Muscle of leg (tissue), 3 donors: ENCODE measurements at regions not wholly inside any gene's neighbourhood (a gene's known extent, or its start where the extent isn't known, plus 50 kb on each side); places are given as distances from the start of the nearest gene placed in this dataset.
"Not testable (repeated sequence)": the region's sequence is repeated elsewhere in the genome, so short reads cannot be mapped to it uniquely, and the experiment has no call there.

Experiments used
- DNase-seq: peaks from one replicate; pipeline ENCODE4 v3.0.0; 2013
- H3K27ac ChIP-seq: one replicate; pipeline ENCODE4 v1.5.1; 2013; ENCODE audit warnings: mild to moderate bottlenecking, low read length, control low read depth
- H3K27me3 ChIP-seq: one replicate; pipeline ENCODE4 v1.6.1; 2013; ENCODE audit warnings: low read length; ENCODE audit not compliant: control insufficient read depth, insufficient read depth
- H3K36me3 ChIP-seq: one replicate; pipeline ENCODE4 v1.6.1; 2013; ENCODE audit warnings: low read length; ENCODE audit not compliant: control insufficient read depth, insufficient read depth
- H3K4me1 ChIP-seq: one replicate; pipeline ENCODE4 v1.6.1; 2013; ENCODE audit warnings: low read length; ENCODE audit not compliant: control insufficient read depth, insufficient read depth
- H3K4me3 ChIP-seq: one replicate; pipeline ENCODE4 v1.5.1; 2013; ENCODE audit warnings: low read length, control low read depth
- H3K9me3 ChIP-seq: replicated peaks from 2 replicates; pipeline ENCODE4 v1.6.1; 2013; ENCODE audit warnings: low read depth, low read length; ENCODE audit not compliant: control insufficient read depth
- WGBS: methylation state at CpG from one replicate; pipeline ENCODE4 v1.1.5; 2013; ENCODE audit warnings: missing lambda C conversion rate; ENCODE audit not compliant: insufficient coverage; 5-methylcytosine and 5-hydroxymethylcytosine counted together

GRCh38 chr12:127600211-127600610 lies 666.8 kb upstream of the TMEM132C start:
- Histone ChIP-seq H3K27me3 (no peaks in the 10 kb centered on the region), H3K36me3 (no peaks in the 10 kb centered on the region), H3K9me3 (no peaks in the 10 kb centered on the region), H3K27ac (no peak overlapping the region), H3K4me3 (no peak overlapping the region), H3K4me1 (no peaks in the 10 kb centered on the region)
- no peak for DNase-seq
- WGBS, result 60% methylated on average over 1 of the region's 3 CpGs

DNA sequence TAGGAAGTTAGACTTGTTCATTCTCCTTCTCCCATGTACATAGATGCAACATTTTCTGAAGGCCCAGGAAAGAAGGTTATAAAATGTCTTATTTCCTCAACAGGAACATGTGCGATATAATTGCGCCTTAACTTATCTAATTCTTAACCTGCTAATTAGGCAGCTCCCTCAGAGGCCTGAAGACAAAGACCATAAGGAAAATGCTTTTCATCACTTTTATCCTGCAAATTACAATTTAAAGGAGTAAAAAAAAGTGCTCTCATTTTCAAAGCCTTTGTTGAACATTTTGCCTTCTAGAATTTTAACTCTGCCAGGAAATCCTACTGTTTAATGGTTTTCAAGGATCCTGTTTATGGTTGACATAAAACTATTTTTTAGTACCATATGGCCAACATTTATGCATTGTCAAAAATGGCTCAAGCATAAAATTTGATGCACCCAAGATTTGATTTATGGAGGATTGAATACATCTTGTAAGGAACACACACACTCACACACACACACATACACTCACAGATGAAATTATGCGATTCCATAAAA lies 660.4 kb upstream of the TMEM132C start:
- H3K27ac ChIP-seq, result no peak overlapping the region
- no peak for DNase-seq
- H3K27me3 ChIP-seq, result no peaks in the 10 kb centered on the region
- no peaks in the 10 kb centered on the region for H3K4me1 ChIP-seq
- no peaks in the 10 kb centered on the region for H3K9me3 ChIP-seq
- no CpG with 5 or more reads among the region's 3 CpGs for WGBS
- H3K36me3 ChIP-seq, result no peaks in the 10 kb centered on the region
- no peak overlapping the region for H3K4me3 ChIP-seq

DNA sequence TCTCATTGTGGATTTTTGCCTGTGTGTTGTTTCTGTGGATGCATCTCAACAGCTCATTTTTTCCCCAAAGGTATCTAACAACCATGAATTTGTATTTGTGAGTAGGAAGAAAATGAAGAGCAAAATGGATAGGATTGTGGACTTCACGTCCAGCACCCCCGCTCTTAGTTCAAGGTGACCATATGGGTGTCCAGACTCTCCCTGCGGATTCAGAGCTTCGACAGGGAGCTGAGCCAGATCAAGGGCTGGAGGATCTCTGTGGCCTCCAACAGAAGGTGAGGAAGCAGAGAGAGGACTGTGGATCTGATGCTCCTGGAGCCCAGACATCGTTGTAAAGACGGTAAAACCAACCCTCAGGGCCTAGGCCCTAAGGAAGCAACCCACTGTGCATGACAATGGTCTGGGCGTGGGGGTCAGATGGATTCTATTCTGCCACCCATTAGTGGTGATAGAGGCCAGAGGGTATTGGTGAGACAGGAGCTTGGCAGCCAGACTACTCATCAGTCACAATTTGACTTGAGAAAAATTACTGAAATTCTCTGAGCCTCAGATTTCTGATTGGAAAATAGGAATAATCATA lies 659.7 kb upstream of the TMEM132C start:
- no peaks in the 10 kb centered on the region for H3K4me1 ChIP-seq
- WGBS, result 87% methylated on average over 6 of the region's 7 CpGs

GRCh38 chr12:127608359-127608758 lies 658.6 kb upstream of the TMEM132C start:
- not testable (repeated sequence) for H3K9me3 ChIP-seq, H3K36me3 ChIP-seq, H3K27me3 ChIP-seq, H3K4me3 ChIP-seq, H3K27ac ChIP-seq, DNase-seq, H3K4me1 ChIP-seq
- no CpG with 5 or more reads among the region's 7 CpGs for WGBS

More for the DNA sequence above, 659.7 kb upstream of the TMEM132C start:
- no peaks in the 10 kb centered on the region for H3K27me3 ChIP-seq
- no peaks in the 10 kb centered on the region for H3K36me3 ChIP-seq
- DNase-seq, result no peak
- no peak overlapping the region for H3K27ac ChIP-seq
- no peak overlapping the region for H3K4me3 ChIP-seq
- no peaks in the 10 kb centered on the region for H3K9me3 ChIP-seq

- Histone ChIP-seq H3K4me1 (no peaks in the 10 kb centered on the region), H3K27me3 (no peaks in the 10 kb centered on the region), H3K27ac (no peak overlapping the region), H3K4me3 (no peak overlapping the region), H3K9me3 (no peaks in the 10 kb centered on the region), H3K36me3 (no peaks in the 10 kb centered on the region)
- 73% methylated on average over 5 of the region's 5 CpGs for WGBS
- no peak for DNase-seq
These were observed 653.9 kb upstream of the TMEM132C start for GRCh38 chr12:127613056-127613455.

DNA sequence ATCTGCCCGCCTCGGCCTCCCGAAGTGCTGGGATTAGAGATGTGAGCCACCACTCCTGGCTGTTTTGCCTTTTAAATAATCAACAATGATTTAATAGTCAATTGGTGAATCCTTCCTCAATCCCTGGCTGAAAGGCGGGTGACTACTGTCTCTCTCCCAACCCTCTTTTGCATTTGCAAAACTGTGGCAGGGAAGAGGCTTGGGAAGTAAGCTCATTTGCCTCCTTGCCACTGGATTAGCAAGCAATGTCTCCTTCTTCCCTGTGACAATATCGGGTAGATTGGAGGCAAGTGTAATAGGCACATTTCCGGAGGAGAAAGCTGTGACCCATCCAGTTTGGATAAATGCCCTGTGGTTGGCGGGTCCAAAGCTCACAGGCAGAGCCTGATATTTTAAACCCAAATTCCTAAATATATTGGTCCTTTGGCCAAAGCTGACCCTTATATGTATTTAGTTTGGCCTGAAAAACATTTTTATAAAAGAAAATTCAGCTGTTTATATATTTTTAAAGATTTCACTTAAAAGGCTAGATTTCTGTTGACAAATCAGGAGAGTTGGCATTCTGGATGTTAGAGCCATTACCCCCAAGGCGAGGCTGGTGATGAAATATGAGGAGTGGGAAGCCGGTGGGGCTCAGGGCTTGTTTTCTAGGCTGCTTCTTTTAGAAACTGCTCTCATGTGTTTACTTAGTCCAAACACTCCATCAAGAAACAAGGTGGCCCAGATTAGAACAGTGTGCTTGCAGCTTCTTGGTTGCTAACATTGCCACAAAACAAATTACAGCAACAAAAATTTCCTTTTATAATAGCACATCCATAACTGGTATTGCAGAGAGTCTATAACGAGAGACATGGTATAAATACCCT lies 646.9 kb upstream of the TMEM132C start:
- no peak for DNase-seq
- Histone ChIP-seq H3K4me3 (no peak overlapping the region), H3K9me3 (no peaks in the 10 kb centered on the region), H3K36me3 (no peaks in the 10 kb centered on the region), H3K27me3 (no peaks in the 10 kb centered on the region), H3K4me1 (no peaks in the 10 kb centered on the region), H3K27ac (no peak overlapping the region)
- WGBS, result no CpG with 5 or more reads among the region's 10 CpGs

DNA sequence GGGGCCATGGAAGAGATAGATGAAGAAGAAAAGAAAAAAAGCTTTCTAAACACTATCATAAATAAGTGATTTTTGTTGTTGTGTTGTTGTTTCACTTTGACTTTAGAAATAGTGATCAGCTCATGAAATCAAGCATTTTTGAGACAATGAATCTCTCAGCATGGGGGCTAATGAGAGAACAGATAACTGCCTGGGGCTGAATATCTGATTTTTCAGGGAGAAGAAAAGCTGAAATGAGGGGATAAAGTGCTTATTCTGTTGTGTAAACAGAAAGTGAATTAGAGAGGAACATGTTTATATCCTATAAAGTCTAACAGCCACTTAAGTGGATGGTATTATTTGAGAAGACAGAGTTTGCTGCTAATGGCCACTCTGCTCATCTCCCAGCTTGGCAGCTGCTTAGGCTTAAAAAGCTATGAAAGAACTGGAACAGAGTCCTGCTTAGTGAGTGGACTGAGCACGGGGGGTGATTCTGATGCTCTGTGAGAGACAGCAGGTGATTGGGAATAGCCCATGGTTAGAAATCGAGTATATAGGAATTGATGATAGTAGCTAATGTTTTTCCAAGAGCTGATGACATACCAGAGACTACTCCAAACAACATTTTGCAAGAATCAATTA lies 646.1 kb upstream of the TMEM132C start:
- Histone ChIP-seq H3K4me1 (no peaks in the 10 kb centered on the region), H3K27me3 (no peaks in the 10 kb centered on the region), H3K36me3 (no peaks in the 10 kb centered on the region), H3K9me3 (no peaks in the 10 kb centered on the region), H3K27ac (no peak overlapping the region), H3K4me3 (no peak overlapping the region)
- no peak for DNase-seq
- WGBS, result no CpG with 5 or more reads among the region's 2 CpGs

GRCh38 chr12:127621366-127621765 lies 645.6 kb upstream of the TMEM132C start:
- no peak overlapping the region for H3K4me3 ChIP-seq
- no peaks in the 10 kb centered on the region for H3K9me3 ChIP-seq
- no peak for DNase-seq
- WGBS, result 79% methylated on average over 9 of the region's 9 CpGs
- H3K27ac ChIP-seq, result no peak overlapping the region
- H3K27me3 ChIP-seq, result no peaks in the 10 kb centered on the region
- H3K36me3 ChIP-seq, result no peaks in the 10 kb centered on the region
- H3K4me1 ChIP-seq, result no peaks in the 10 kb centered on the region

GRCh38 chr12:127623362-127623761 lies 643.6 kb upstream of the TMEM132C start:
- WGBS, result 94% methylated on average over 4 of the region's 4 CpGs
- no peaks in the 10 kb centered on the region for H3K27me3 ChIP-seq
- DNase-seq, result no peak
- no peak overlapping the region for H3K27ac ChIP-seq
- no peaks in the 10 kb centered on the region for H3K4me1 ChIP-seq
- H3K9me3 ChIP-seq, result no peaks in the 10 kb centered on the region
- H3K4me3 ChIP-seq, result no peak overlapping the region
- no peaks in the 10 kb centered on the region for H3K36me3 ChIP-seq

- H3K36me3 ChIP-seq, result no peaks in the 10 kb centered on the region
- DNase-seq, result no peak
- no peaks in the 10 kb centered on the region for H3K4me1 ChIP-seq
- no peaks in the 10 kb centered on the region for H3K9me3 ChIP-seq
- no peak overlapping the region for H3K4me3 ChIP-seq
- H3K27me3 ChIP-seq, result no peaks in the 10 kb centered on the region
- WGBS, result 100% methylated on average over 2 of the region's 5 CpGs
- H3K27ac ChIP-seq, result no peak overlapping the region
These were observed 641.7 kb upstream of the TMEM132C start for GRCh38 chr12:127625176-127625771.
